ENCODE measurements at regions not wholly inside any gene's neighbourhood (a gene's known extent, or its start where the extent isn't known, plus 50 kb on each side); places are given as distances from the start of the nearest gene placed in this dataset.
"Not testable (repeated sequence)": the region's sequence is repeated elsewhere in the genome, so short reads cannot be mapped to it uniquely, and the experiment has no call there.

- no peak for DNase-seq
These were observed 269.0 kb downstream of the KTN1 start for GRCh38 chr14:55848964-55849363.

- DNase-seq, result no peak
These were observed 268.4 kb upstream of the PELI2 start for GRCh38 chr14:55849833-55850232.

- DNase-seq, result no peak
These were observed 267.4 kb upstream of the PELI2 start for GRCh38 chr14:55850825-55851241.

GRCh38 chr14:55851301-55851700 is 266.9 kb upstream of the PELI2 start:
- no peak for DNase-seq

GRCh38 chr14:55851961-55852360 is 266.2 kb upstream of the PELI2 start:
- DNase-seq, result no peak

- no peak for DNase-seq
These were observed 262.5 kb upstream of the PELI2 start for GRCh38 chr14:55855751-55856150.

- no peak for DNase-seq
These were observed 259.6 kb upstream of the PELI2 start for GRCh38 chr14:55858604-55859003.

- DNase-seq, result not testable (repeated sequence)
These were observed 256.6 kb upstream of the PELI2 start for GRCh38 chr14:55861561-55861960.

- DNase-seq, result no peak
These were observed 253.1 kb upstream of the PELI2 start for GRCh38 chr14:55864890-55865655.

- DNase-seq, result no peak
These were observed 250.9 kb upstream of the PELI2 start for GRCh38 chr14:55867311-55867710.

GRCh38 chr14:55867719-55868118 is 250.5 kb upstream of the PELI2 start:
- DNase-seq, result no peak

GRCh38 chr14:55869397-55870049 is 248.7 kb upstream of the PELI2 start:
- DNase-seq, result no peak

GRCh38 chr14:55873169-55873568 is 245.0 kb upstream of the PELI2 start:
- no peak for DNase-seq

GRCh38 chr14:55874785-55875184 is 243.4 kb upstream of the PELI2 start:
- DNase-seq, result no peak

- no peak for DNase-seq
These were observed 240.3 kb upstream of the PELI2 start for GRCh38 chr14:55877942-55878341.

- no peak for DNase-seq
These were observed 236.5 kb upstream of the PELI2 start for GRCh38 chr14:55881577-55882241.

GRCh38 chr14:55884819-55885218 is 233.4 kb upstream of the PELI2 start:
- no peak for DNase-seq

- no peak for DNase-seq
These were observed 229.1 kb upstream of the PELI2 start for GRCh38 chr14:55889124-55889523.

GRCh38 chr14:55891692-55892091 is 226.5 kb upstream of the PELI2 start:
- no peak for DNase-seq

GRCh38 chr14:55892906-55893305 is 225.3 kb upstream of the PELI2 start:
- DNase-seq, result no peak

GRCh38 chr14:55893705-55894104 is 224.5 kb upstream of the PELI2 start:
- no peak for DNase-seq

- DNase-seq, result no peak
These were observed 221.2 kb upstream of the PELI2 start for GRCh38 chr14:55897031-55897430.

- no peak for DNase-seq
These were observed 219.3 kb upstream of the PELI2 start for GRCh38 chr14:55898938-55899337.

GRCh38 chr14:55899531-55899930 is 218.7 kb upstream of the PELI2 start:
- DNase-seq, result no peak
